ENCODE measurements at regions not wholly inside any gene's neighbourhood (a gene's known extent, or its start where the extent isn't known, plus 50 kb on each side); places are given as distances from the start of the nearest gene placed in this dataset.

DNA sequence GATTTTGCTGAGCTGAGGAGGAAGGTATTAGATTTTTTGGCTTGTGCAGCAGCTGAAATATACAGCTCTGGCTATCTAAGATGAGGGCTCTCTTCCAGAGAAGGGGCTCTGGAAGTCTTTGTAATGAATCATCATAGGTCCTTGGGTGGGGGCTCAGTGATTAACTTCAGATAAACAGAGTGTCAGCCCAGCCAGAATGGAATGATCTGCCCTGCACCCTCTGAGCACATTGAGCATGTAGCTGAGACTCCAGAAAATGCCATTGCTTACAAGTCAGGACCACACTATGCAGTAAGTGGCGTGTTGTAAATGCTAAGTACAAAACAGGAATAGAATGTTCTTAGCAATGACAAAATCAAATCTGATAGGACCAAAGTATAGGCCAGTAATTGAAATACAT, 836.0 kb downstream of the PDHA2 start:
- TF ChIP-seq, protein P1, sequence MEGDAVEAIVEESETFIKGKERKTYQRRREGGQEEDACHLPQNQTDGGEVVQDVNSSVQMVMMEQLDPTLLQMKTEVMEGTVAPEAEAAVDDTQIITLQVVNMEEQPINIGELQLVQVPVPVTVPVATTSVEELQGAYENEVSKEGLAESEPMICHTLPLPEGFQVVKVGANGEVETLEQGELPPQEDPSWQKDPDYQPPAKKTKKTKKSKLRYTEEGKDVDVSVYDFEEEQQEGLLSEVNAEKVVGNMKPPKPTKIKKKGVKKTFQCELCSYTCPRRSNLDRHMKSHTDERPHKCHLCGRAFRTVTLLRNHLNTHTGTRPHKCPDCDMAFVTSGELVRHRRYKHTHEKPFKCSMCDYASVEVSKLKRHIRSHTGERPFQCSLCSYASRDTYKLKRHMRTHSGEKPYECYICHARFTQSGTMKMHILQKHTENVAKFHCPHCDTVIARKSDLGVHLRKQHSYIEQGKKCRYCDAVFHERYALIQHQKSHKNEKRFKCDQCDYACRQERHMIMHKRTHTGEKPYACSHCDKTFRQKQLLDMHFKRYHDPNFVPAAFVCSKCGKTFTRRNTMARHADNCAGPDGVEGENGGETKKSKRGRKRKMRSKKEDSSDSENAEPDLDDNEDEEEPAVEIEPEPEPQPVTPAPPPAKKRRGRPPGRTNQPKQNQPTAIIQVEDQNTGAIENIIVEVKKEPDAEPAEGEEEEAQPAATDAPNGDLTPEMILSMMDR (IDR thresholded peaks at IDR 0.05; ENCODE audit: low read depth, low read length, missing input control), result no peak
- TF ChIP-seq, protein P2, sequence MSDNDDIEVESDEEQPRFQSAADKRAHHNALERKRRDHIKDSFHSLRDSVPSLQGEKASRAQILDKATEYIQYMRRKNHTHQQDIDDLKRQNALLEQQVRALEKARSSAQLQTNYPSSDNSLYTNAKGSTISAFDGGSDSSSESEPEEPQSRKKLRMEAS (IDR thresholded peaks at IDR 0.05), result no peak
- TF ChIP-seq, protein P3, sequence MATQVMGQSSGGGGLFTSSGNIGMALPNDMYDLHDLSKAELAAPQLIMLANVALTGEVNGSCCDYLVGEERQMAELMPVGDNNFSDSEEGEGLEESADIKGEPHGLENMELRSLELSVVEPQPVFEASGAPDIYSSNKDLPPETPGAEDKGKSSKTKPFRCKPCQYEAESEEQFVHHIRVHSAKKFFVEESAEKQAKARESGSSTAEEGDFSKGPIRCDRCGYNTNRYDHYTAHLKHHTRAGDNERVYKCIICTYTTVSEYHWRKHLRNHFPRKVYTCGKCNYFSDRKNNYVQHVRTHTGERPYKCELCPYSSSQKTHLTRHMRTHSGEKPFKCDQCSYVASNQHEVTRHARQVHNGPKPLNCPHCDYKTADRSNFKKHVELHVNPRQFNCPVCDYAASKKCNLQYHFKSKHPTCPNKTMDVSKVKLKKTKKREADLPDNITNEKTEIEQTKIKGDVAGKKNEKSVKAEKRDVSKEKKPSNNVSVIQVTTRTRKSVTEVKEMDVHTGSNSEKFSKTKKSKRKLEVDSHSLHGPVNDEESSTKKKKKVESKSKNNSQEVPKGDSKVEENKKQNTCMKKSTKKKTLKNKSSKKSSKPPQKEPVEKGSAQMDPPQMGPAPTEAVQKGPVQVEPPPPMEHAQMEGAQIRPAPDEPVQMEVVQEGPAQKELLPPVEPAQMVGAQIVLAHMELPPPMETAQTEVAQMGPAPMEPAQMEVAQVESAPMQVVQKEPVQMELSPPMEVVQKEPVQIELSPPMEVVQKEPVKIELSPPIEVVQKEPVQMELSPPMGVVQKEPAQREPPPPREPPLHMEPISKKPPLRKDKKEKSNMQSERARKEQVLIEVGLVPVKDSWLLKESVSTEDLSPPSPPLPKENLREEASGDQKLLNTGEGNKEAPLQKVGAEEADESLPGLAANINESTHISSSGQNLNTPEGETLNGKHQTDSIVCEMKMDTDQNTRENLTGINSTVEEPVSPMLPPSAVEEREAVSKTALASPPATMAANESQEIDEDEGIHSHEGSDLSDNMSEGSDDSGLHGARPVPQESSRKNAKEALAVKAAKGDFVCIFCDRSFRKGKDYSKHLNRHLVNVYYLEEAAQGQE (IDR thresholded peaks at IDR 0.05), result no peak
- TF ChIP-seq JUND (IDR thresholded peaks at IDR 0.05) (no peak), GABPA (IDR thresholded peaks at IDR 0.05 in 1 of 2, conservative IDR thresholded peaks at IDR 0.05 in 1 of 2) (no peak), TAF1 (conservative IDR thresholded peaks at IDR 0.05) (no peak), EGR1 (IDR thresholded peaks at IDR 0.05; ENCODE audit: low read depth in 2 of 2) (no peak), RAD21 (IDR thresholded peaks at IDR 0.05) (no peak), NR2F2 (IDR thresholded peaks at IDR 0.05) (no peak), SP1 (IDR thresholded peaks at IDR 0.05) (no peak), YY1 (IDR thresholded peaks at IDR 0.05) (no peak), RXRA (IDR thresholded peaks at IDR 0.05) (no peak)
- TF ChIP-seq, protein P4, sequence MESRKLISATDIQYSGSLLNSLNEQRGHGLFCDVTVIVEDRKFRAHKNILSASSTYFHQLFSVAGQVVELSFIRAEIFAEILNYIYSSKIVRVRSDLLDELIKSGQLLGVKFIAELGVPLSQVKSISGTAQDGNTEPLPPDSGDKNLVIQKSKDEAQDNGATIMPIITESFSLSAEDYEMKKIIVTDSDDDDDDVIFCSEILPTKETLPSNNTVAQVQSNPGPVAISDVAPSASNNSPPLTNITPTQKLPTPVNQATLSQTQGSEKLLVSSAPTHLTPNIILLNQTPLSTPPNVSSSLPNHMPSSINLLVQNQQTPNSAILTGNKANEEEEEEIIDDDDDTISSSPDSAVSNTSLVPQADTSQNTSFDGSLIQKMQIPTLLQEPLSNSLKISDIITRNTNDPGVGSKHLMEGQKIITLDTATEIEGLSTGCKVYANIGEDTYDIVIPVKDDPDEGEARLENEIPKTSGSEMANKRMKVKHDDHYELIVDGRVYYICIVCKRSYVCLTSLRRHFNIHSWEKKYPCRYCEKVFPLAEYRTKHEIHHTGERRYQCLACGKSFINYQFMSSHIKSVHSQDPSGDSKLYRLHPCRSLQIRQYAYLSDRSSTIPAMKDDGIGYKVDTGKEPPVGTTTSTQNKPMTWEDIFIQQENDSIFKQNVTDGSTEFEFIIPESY (IDR thresholded peaks at IDR 0.05), result no peak
- TF ChIP-seq, protein P5, sequence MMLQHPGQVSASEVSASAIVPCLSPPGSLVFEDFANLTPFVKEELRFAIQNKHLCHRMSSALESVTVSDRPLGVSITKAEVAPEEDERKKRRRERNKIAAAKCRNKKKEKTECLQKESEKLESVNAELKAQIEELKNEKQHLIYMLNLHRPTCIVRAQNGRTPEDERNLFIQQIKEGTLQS (IDR thresholded peaks at IDR 0.05), result no peak

All from liver (tissue), 3 donors.